HG02870 (cell line): ENCODE measurements at regions not wholly inside any gene's neighbourhood (a gene's known extent, or its start where the extent isn't known, plus 50 kb on each side); places are given as distances from the start of the nearest gene placed in this dataset.

Experiments
- ATAC-seq: cut with Tn5 transposase; IDR thresholded peaks from one replicate; pipeline ENCODE4 v1.9.1; 2021; ENCODE audit warnings: mild to moderate bottlenecking, moderate library complexity; ENCODE audit not compliant: unreplicated experiment

DNA sequence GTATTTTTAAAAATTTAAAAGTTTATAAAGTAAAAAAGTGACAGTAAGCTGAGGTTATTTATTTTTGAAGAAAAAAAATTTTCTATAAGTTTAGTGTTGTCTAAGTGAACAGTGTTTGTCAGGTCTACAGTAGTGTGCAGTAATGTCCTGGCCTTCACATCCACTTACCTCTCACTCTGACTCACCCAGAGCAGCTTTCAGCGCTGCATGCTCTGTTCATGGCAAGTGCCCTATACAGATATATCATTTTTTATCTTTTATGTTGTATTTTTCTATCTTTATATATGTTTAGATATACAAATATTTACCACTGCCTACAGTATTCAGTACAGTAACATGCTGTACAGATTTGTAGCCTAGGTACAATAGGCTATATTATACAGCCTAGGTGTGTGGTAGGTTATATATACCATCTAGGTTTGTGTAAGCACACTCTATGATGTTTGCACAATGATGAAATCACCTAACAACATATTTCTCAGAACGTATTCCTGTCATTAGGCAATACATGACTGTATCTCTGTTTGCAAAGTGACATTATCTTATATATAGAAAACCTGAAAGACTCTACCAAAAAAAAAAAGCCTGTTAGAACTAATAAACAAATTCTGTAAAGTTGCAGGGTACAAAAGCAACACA, 75.9 kb upstream of the TMC3 start:
- no peak for ATAC-seq

- no peak for ATAC-seq
These were observed 69.2 kb upstream of the TMC3 start for GRCh38 chr15:81443040-81443820.

DNA sequence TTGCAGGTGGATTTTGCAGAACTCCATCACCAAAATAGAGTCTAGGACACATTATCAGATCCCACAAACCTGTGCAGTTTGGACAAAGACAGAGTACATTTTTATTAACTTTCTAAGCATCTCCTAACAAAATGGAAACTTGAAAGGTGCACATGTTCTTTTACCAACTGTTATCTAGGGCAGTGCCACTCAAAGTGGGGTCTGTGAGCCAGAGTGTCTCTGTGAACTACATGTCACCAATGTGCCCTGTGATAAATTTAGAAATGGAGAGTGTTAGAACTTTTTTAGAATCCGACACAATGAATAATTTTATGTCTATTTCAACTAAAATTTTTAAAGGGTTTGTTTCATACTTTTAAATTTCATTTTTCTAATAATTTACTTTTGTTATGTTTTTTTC, 68.4 kb upstream of the TMC3 start:
- no peak for ATAC-seq

DNA sequence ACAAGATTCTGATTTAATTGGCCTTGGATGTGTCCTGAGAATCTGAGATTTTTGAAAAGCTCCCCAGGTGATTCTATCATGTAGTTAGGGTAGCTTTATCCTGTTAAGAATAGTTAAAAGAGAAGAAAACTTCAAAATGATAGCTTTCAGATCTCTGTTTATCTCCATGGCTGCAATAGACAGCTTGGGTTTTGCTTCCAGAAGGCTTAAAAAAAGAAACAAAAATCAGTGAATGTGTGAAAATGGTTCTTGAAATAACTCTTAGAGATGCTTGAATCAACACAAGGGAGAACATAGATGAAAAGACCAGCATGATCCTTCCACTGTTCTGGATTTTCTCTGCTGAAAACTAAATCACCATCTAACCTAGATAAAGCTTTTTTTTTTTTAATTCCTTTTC, 60.8 kb upstream of the TMC3 start:
- no peak for ATAC-seq

- ATAC-seq = no peak
These were observed 59.4 kb upstream of the TMC3 start for GRCh38 chr15:81433462-81433861.

GRCh38 chr15:81432179-81432578, 58.2 kb upstream of the TMC3 start:
- ATAC-seq = no peak

DNA sequence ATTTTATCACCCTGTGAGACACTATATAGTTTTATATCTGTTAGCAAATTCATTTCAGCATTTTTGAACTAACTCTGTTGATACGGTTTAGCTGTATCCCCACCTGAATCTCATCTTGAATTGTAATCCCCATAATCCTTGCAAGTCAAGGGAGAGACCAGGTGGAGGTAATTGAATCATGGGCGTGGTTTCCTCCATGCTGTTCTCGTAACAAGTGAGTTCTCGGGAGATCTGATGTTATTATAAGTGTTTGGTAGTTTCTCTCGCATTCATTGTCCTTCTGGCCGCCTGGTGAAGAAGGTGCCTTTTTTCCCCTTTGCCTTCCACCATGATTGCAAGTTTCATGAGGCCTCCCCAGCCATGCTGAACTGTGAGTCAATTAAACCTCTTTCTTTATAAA, 53.2 kb upstream of the TMC3 start:
- no peak for ATAC-seq

GRCh38 chr15:81425905-81426304, 51.9 kb upstream of the TMC3 start:
- no peak for ATAC-seq
